ENCODE measurements at regions not wholly inside any gene's neighbourhood (a gene's known extent, or its start where the extent isn't known, plus 50 kb on each side); places are given as distances from the start of the nearest gene placed in this dataset.
"Not testable (repeated sequence)": the region's sequence is repeated elsewhere in the genome, so short reads cannot be mapped to it uniquely, and the experiment has no call there.

- DNase-seq; H3K27me3 ChIP-seq; H3K36me3 ChIP-seq; intact Hi-C loops (cut with DNase I; ENCODE audit: low total_unique reads); H3K4me1 ChIP-seq; H3K9me3 ChIP-seq: not testable (repeated sequence)
- 0 to 2% (median 2%) methylated on average over 3 to 20 of the region's 70 CpGs; no CpG with 5 or more reads in 2 of the 5 donors for WGBS, 5 donors
- H3K27ac ChIP-seq, result peak overlapping the region; percentile 54 to 83 (median 82)
- peak overlapping the region; percentile 42 to 52 (median 47) for H3K4me3 ChIP-seq
Measured at GRCh38 chr3:195634426-195635261, 50.9 kb upstream of the APOD start.

Data from stomach (tissue), 8 donors.